Motor neuron (in vitro differentiated cells): ENCODE measurements at regions not wholly inside any gene's neighbourhood (a gene's known extent, or its start where the extent isn't known, plus 50 kb on each side); places are given as distances from the start of the nearest gene placed in this dataset.

Experiments
- ATAC-seq, 8 experiments: fragments of 200-7000 bp; cut with Tn5 transposase; replicated peaks in 6 of 8; 2 replicates each; pipeline ENCODE4 v1.8.0; 2021; ENCODE audit warnings: mild to moderate bottlenecking in 8 of 8, moderate library complexity in 8 of 8
- H3K27ac ChIP-seq, 2 donors: fragments of 250-450 bp; sonication (Bioruptor Pico); 2 replicates each; pipeline ENCODE4 v1.9.0; 2021; ENCODE audit warnings: antibody characterized with exemption in 2 of 2, mild to moderate bottlenecking in 2 of 2, moderate library complexity in 1 of 2
- H3K4me1 ChIP-seq, 2 donors: fragments of 250-450 bp; sonication (Bioruptor Pico); replicated peaks in 1 of 2; 2 replicates each; pipeline ENCODE4 v1.6.1; 2021; ENCODE audit warnings: antibody characterized with exemption in 2 of 2, mild to moderate bottlenecking in 2 of 2, moderate library complexity in 1 of 2
- H3K4me3 ChIP-seq, 5 donors: fragments of 250-450 bp; sonication (Bioruptor Pico); 2 replicates each; pipeline ENCODE4 v1.9.0; 2021; ENCODE audit warnings: antibody characterized with exemption in 5 of 5, mild to moderate bottlenecking in 5 of 5, moderate library complexity in 4 of 5
- WGBS, 10 experiments: fragments of 450-650 bp; shearing (Covaris generic); methylation state at CpG; one replicate each; pipeline ENCODE4 v1.0.0; 2022; 5-methylcytosine and 5-hydroxymethylcytosine counted together
- in situ Hi-C, 9 experiments: fragments of 400-800 bp; cut with MboI; loops; one replicate each; pipeline ENCODE4 v1.15.0; 2021; ENCODE audit warnings: low sequenced_read_pairs in 9 of 9, low pct_unique_long_range_greater_than_20kb in 2 of 9; ENCODE audit not compliant: unreplicated experiment in 9 of 9

GRCh38 chr18:46352520-46353250, 248.5 kb downstream of the HAUS1 start:
- WGBS, 10 experiments: 31 to 100% (median 80%) methylated on average over 1 to 3 of the region's 5 CpGs; no CpG with 5 or more reads in 5 of the 10 experiments
- no peak overlapping the region for H3K4me3 ChIP-seq
- in situ Hi-C loops: no loop called here
- ATAC-seq: no peak
- no peak overlapping the region for H3K27ac ChIP-seq
- H3K4me1 ChIP-seq: peaks cover 10 to 28% of the 10 kb centered on the region in 2 donors

DNA sequence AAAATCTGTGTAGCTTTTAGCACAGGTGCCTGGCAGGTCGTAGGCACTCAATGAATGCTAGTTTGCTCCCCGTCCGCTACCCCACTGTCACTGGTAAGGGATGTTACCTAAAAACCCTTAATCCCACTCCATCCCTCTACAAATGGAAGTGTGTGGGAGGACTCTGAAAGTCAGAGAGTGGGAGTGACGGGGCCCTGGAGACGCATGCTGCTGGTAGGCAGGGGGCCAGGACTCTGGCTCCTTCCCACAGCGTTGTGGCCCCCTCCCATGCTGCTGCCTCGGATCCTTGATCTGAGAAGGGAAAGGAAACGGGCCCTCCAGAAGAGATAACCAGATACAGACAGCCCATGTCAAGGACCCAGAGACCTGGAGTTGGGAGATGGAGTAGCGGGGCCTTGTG, 249.3 kb downstream of the HAUS1 start:
- in situ Hi-C loops: no loop called here
- WGBS, 10 experiments: 23 to 100% (median 88%) methylated on average over 1 to 9 of the region's 9 CpGs; no CpG with 5 or more reads in 1 of the 10 experiments
- peaks cover 10 to 28% of the 10 kb centered on the region in 2 donors for H3K4me1 ChIP-seq
- no peak overlapping the region for H3K4me3 ChIP-seq
- no peak for ATAC-seq
- H3K27ac ChIP-seq: no peak overlapping the region

GRCh38 chr18:46356278-46357033, 252.3 kb downstream of the HAUS1 start:
- peaks cover 0 to 4% of the 10 kb centered on the region in 2 donors for H3K4me1 ChIP-seq
- WGBS, 10 experiments: 0 to 100% (median 80%) methylated on average over 1 to 9 of the region's 9 CpGs; no CpG with 5 or more reads in 2 of the 10 experiments
- in situ Hi-C loops: no loop called here
- no peak for ATAC-seq
- H3K27ac ChIP-seq: no peak overlapping the region
- H3K4me3 ChIP-seq: no peak overlapping the region

DNA sequence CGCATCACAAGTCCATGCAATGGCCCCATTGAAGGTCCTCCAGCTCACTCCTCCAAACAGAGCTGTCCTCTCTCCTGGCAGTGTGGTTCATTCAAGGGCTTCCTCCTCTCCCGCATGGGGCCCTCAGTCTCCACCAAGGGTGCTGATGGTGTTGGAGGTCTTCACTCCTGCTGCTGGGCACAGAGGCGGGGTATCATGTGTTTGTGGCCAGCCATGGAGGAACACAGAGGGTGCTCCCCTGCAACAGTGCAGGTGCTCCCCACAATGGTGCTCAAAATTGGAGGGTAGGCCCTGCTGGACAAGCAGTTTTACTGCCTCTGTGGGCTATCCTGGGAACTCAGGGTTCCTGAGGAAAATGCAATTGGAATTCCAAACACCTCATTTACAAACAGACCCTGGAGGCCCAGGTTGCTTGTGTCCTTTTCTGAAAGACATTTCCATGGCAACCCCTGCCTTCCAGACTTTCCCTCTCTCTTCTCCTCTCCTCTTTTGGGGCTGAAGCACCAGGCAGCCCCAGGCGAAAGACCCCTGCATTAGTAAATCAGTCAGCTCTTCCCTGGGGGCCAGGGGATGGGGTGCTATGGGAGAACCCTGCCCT, 256.0 kb downstream of the HAUS1 start:
- peak in 1 of 8 experiments; percentile 47 for ATAC-seq
- Histone ChIP-seq H3K4me1 (peaks cover 0 to 4% of the 10 kb centered on the region in 2 donors), H3K4me3 (no peak overlapping the region), H3K27ac (no peak overlapping the region)
- in situ Hi-C loops: no loop called here
- WGBS, 10 experiments: 26 to 100% (median 67%) methylated on average over 1 to 4 of the region's 4 CpGs; no CpG with 5 or more reads in 6 of the 10 experiments

GRCh38 chr18:46360866-46361265, 256.7 kb downstream of the HAUS1 start:
- no peak for ATAC-seq
- Histone ChIP-seq H3K27ac (no peak overlapping the region), H3K4me1 (peaks cover 0 to 4% of the 10 kb centered on the region in 2 donors), H3K4me3 (no peak overlapping the region)
- 0 to 100% (median 56%) methylated on average over 1 to 3 of the region's 3 CpGs; no CpG with 5 or more reads in 4 of the 10 experiments for WGBS, 10 experiments
- in situ Hi-C loops: no loop called here

DNA sequence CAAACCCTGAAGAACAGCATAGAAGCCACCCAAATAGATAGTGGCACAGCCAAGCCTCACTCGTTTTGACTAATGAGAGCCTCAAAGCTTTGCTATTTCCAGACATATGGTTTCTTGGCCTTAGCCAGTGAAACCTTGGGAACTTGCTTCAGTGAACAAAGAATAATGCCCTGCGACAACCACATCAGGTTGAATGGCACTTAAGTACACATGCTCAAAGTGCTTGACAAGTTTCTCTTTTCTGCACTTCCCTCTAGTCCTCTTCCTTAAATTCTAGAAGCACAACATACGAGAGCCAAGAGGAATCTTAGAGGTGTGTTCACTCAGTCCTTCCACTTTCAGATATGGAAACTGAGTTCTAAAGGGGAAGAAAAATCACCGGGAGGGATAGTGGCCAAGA, 258.3 kb downstream of the HAUS1 start:
- in situ Hi-C loops: no loop called here
- WGBS, 10 experiments: 0 to 100% (median 97%) methylated on average over 1 to 4 of the region's 4 CpGs; no CpG with 5 or more reads in 3 of the 10 experiments
- ATAC-seq: no peak
- Histone ChIP-seq H3K4me1 (peaks cover 0 to 4% of the 10 kb centered on the region in 2 donors), H3K4me3 (no peak overlapping the region), H3K27ac (no peak overlapping the region)

- 34 to 100% (median 83%) methylated on average over 1 to 5 of the region's 5 CpGs; no CpG with 5 or more reads in 1 of the 10 experiments for WGBS, 10 experiments
- in situ Hi-C loops: no loop called here
Observed at GRCh38 chr18:46364048-46364447, 259.9 kb downstream of the HAUS1 start.

GRCh38 chr18:46366201-46366600, 262.0 kb downstream of the HAUS1 start:
- Histone ChIP-seq H3K4me3 (no peak overlapping the region), H3K4me1 (no peaks in the 10 kb centered on the region), H3K27ac (no peak overlapping the region)
- 66 to 100% (median 80%) methylated on average over 1 to 3 of the region's 4 CpGs; no CpG with 5 or more reads in 7 of the 10 experiments for WGBS, 10 experiments
- in situ Hi-C loops: no loop called here
- ATAC-seq: no peak

More at GRCh38 chr18:46364048-46364447, 259.9 kb downstream of the HAUS1 start:
- H3K27ac ChIP-seq: no peak overlapping the region
- H3K4me3 ChIP-seq: no peak overlapping the region
- peaks cover 0 to 4% of the 10 kb centered on the region in 2 donors for H3K4me1 ChIP-seq
- no peak for ATAC-seq

- no peak overlapping the region for H3K4me3 ChIP-seq
- no peak for ATAC-seq
- no peak overlapping the region for H3K27ac ChIP-seq
- in situ Hi-C loops: no loop called here
- no peaks in the 10 kb centered on the region for H3K4me1 ChIP-seq
- WGBS, 10 experiments: 11 to 100% (median 85%) methylated on average over 3 to 8 of the region's 8 CpGs; no CpG with 5 or more reads in 1 of the 10 experiments
Observed at GRCh38 chr18:46366751-46367376, 262.7 kb downstream of the HAUS1 start.

GRCh38 chr18:46369323-46369722, 265.1 kb downstream of the HAUS1 start:
- Histone ChIP-seq H3K4me3 (no peak overlapping the region), H3K27ac (no peak overlapping the region), H3K4me1 (peaks cover 16 to 17% of the 10 kb centered on the region in 2 donors)
- in situ Hi-C loops: no loop called here
- WGBS, 10 experiments: 67% methylated on average over 3 of the region's 4 CpGs; no CpG with 5 or more reads in 9 of the 10 experiments
- ATAC-seq: no peak

- no peak overlapping the region for H3K4me3 ChIP-seq
- in situ Hi-C loops: no loop called here
- H3K4me1 ChIP-seq: peaks cover 19 to 26% of the 10 kb centered on the region in 2 donors
- WGBS, 10 experiments: 50 to 88% (median 84%) methylated on average over 1 to 7 of the region's 7 CpGs; no CpG with 5 or more reads in 6 of the 10 experiments
- H3K27ac ChIP-seq: no peak overlapping the region
- no peak for ATAC-seq
Observed at GRCh38 chr18:46370898-46371297, 266.7 kb downstream of the HAUS1 start.

DNA sequence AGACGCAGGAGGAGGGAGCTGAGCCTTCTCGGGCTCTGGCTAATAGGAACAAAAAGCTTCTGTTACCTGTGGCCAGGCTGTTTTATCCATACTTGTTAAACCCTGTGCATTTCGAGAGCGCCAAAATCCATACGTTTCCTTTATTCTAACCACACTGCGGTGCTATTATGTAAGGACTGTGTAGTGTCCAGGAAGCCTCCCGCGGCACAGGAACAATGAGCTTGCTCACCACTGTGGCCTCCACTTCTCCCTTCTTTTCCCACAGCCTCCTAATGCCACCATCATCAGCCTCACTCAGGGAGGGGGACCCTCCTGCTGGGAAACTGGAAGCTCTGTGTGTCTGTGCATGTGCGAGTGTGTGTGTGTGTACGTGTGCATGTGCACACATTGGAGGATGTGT, 268.5 kb downstream of the HAUS1 start:
- in situ Hi-C loops: no loop called here
- peaks cover 19 to 26% of the 10 kb centered on the region in 2 donors for H3K4me1 ChIP-seq
- H3K4me3 ChIP-seq: no peak overlapping the region
- ATAC-seq: no peak
- WGBS, 10 experiments: 60 to 97% (median 78%) methylated on average over 1 to 6 of the region's 10 CpGs; no CpG with 5 or more reads in 6 of the 10 experiments
- peak overlapping the region in 1 of 2 donors; percentile 29 for H3K27ac ChIP-seq
